Astrocyte of the cerebellum (primary cell): ENCODE measurements at regions not wholly inside any gene's neighbourhood (a gene's known extent, or its start where the extent isn't known, plus 50 kb on each side); places are given as distances from the start of the nearest gene placed in this dataset.

Experiments
- DNase-seq: peaks from one replicate; pipeline ENCODE4 v3.0.0-alpha.2; 2011; ENCODE audit warnings: low read depth
- H3K4me3 ChIP-seq: 2 replicates; pipeline ENCODE4 v1.5.1; 2011; ENCODE audit warnings: mild to moderate bottlenecking, low read depth, low read length, moderate library complexity
- in situ Hi-C: cut with HindIII; loops from 2 replicates; pipeline ENCODE4 v1.10.0; 2017; ENCODE audit warnings: low sequenced_read_pairs
- TF ChIP-seq, protein P1 (sequence below): IDR thresholded peaks from 2 replicates; pipeline ENCODE4 v1.5.1; 2012; ENCODE audit warnings: low read length, low read depth, moderate library complexity, mild to moderate bottlenecking; ENCODE audit errors: missing control alignments

DNA sequence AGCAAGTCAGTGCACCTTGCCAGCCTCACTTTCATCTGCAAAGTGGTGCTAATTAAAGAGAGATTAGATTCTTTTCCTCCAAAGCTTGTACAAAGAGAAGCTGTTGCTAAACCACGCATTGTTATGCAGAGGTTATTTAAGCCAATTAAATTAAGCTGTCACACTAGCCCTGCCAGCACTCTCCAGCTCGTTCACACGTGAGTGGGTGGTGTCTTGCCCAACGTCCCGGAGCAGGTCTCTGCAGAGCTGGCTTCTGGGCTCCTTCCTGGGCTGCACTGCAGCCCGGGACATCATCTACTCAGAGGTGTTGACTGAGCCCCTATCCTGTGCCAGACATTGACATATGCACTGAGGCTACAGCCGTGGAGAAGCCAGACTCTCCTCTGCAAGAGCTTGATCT lies 401.6 kb upstream of the SULF2 start:
- in situ Hi-C loops: no loop called here
- TF ChIP-seq, protein P1, sequence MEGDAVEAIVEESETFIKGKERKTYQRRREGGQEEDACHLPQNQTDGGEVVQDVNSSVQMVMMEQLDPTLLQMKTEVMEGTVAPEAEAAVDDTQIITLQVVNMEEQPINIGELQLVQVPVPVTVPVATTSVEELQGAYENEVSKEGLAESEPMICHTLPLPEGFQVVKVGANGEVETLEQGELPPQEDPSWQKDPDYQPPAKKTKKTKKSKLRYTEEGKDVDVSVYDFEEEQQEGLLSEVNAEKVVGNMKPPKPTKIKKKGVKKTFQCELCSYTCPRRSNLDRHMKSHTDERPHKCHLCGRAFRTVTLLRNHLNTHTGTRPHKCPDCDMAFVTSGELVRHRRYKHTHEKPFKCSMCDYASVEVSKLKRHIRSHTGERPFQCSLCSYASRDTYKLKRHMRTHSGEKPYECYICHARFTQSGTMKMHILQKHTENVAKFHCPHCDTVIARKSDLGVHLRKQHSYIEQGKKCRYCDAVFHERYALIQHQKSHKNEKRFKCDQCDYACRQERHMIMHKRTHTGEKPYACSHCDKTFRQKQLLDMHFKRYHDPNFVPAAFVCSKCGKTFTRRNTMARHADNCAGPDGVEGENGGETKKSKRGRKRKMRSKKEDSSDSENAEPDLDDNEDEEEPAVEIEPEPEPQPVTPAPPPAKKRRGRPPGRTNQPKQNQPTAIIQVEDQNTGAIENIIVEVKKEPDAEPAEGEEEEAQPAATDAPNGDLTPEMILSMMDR: no peak
- no peak for DNase-seq
- no peak overlapping the region for H3K4me3 ChIP-seq

DNA sequence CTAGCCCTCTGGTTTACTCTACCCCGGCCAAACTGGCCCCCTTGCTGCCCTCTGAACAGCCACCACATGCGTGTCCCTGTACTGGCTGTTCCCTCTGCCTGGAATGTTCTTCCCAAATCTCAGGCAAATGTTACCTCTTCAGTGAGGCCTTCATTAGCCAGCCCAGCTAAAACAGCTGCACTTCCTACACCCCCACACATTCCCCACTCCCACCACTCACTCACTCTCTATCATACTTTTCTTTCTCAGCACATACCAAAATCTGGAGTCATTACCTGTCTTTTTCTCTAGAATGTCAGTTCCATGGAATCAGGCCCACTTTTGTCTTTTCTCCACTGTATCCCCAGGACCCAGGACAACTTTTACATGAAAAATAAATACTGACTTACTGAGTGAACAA lies 401.2 kb upstream of the SULF2 start:
- TF ChIP-seq, protein P1: no peak
- in situ Hi-C loops: no loop called here
- no peak overlapping the region for H3K4me3 ChIP-seq
- no peak for DNase-seq

DNA sequence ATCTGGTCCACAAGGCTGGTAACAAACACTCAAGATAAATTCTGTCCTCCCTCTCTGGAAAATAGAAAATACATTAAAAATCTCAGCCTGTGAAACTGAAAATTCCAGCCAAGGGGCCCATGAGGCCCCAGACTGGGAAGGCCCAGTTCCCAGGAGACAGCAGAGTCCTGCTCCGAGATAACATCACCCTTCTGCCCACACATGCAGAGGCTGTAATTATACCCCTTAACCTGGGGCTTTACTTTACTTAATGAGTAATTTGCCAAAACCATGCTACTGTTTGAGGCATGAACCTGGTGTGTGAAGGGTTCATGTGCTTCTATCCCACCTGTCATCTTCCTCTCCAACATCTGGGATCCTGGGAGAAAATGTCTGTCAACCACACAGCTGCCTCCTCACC lies 398.9 kb upstream of the SULF2 start:
- in situ Hi-C loops: no loop called here
- TF ChIP-seq, protein P1: no peak
- DNase-seq: no peak
- no peak overlapping the region for H3K4me3 ChIP-seq

DNA sequence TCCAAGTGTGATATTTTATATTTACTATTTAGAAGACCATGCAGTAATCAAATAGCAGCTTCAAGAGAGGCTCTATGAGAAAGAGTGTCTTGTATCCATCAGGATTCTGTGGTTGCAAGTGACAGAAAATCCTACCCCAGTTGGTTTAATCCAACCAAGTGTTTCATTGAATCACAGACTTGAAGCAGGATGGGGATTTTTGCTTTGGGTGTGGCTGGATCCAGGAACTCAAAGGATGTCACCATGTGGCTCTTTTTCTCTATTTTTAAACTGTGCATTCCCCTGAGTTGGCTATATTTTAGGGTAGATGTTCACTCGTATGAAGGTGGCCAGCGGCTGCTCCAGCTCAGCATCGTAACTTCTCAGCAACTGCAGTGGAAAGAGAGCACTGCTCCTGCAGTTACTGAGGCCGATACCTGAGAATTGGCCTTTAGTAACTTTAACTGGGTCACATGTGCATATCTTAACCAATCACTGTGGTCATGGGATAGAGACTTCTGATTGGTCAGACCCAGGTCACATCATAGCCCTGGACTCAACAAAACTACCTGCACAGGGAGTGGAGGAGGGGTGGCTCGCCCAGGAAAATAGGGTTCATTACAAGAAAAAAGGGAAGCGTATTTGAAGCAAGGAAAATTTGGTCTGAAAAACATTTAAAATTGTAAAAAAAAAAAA lies 396.1 kb upstream of the SULF2 start:
- TF ChIP-seq, protein P1: no peak
- no peak for DNase-seq
- in situ Hi-C loops: no loop called here
- no peak overlapping the region for H3K4me3 ChIP-seq

DNA sequence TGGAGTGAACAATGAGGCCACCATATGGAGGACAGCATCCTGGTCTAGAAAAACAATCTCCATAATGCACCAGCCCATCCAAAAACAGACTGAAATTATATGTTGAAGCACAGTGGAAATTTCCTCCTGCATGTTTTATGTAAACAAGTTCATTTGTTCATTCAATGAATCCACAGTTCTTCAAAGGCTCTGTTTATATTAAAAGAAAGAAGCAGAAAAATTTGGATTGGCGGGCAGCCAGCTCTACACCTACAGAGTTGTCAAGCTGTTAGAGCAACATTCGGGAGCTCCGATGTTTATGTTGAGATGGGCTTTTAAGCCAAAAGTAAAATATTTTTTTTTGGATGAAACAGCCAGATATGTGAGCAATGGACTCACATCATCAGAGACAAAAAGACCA lies 395.3 kb upstream of the SULF2 start:
- in situ Hi-C loops: no loop called here
- peak; percentile 29 for DNase-seq
- no peak overlapping the region for H3K4me3 ChIP-seq
- TF ChIP-seq, protein P1: no peak

DNA sequence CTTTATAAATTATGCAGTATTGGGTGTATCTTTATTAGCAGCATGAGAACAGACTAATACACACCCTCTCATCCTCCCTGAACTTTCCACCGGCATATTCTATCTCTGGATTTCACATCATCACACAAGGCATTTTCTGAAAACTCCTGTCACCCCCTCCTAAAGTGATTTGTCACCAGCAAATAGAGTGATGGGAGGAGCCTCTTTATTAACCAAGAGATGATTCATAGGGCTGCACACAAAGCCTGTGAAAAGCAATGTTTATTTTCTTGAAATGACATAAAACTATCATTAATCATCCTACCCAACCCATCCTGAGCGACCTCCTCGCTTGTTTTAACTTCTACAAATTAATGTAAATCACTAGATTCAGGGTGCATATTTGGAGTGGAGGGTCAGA lies 394.7 kb upstream of the SULF2 start:
- H3K4me3 ChIP-seq: no peak overlapping the region
- no peak for DNase-seq
- TF ChIP-seq, protein P1: no peak
- in situ Hi-C loops: no loop called here
